Activated naive CD4-positive, alpha-beta T cell treated with Interleukin-2 at 50 U/mL for 16 hours (primary cell): ENCODE measurements at regions not wholly inside any gene's neighbourhood (a gene's known extent, or its start where the extent isn't known, plus 50 kb on each side); places are given as distances from the start of the nearest gene placed in this dataset.
"Not testable (repeated sequence)": the region's sequence is repeated elsewhere in the genome, so short reads cannot be mapped to it uniquely, and the experiment has no call there.

Experiments used
- DNase-seq: peaks from one replicate; pipeline ENCODE4 v3.0.0-alpha.2; 2020

- DNase-seq, result no peak
Observed at GRCh38 chr21:29396951-29397455, 98.3 kb downstream of the BACH1 start.

- DNase-seq, result no peak
Observed at GRCh38 chr21:29403301-29403700, 104.6 kb downstream of the BACH1 start.

GRCh38 chr21:29403922-29404538, 105.3 kb downstream of the BACH1 start:
- DNase-seq, result no peak

- DNase-seq, result no peak
Observed at GRCh38 chr21:29405503-29406122, 106.9 kb downstream of the BACH1 start.

GRCh38 chr21:29406385-29406784, 107.7 kb downstream of the BACH1 start:
- no peak for DNase-seq

GRCh38 chr21:29407571-29407970, 108.8 kb downstream of the BACH1 start:
- DNase-seq, result no peak

- no peak for DNase-seq
Observed at GRCh38 chr21:29413683-29414082, 115.0 kb downstream of the BACH1 start.

- no peak for DNase-seq
Observed at GRCh38 chr21:29416268-29416667, 117.5 kb downstream of the BACH1 start.

- no peak for DNase-seq
Observed at GRCh38 chr21:29418813-29419212, 120.1 kb downstream of the BACH1 start.

GRCh38 chr21:29419422-29419821, 120.7 kb downstream of the BACH1 start:
- DNase-seq, result no peak

- no peak for DNase-seq
Observed at GRCh38 chr21:29423099-29423870, 124.6 kb downstream of the BACH1 start.

GRCh38 chr21:29424728-29425127, 126.0 kb downstream of the BACH1 start:
- no peak for DNase-seq

GRCh38 chr21:29429218-29429617, 130.5 kb downstream of the BACH1 start:
- no peak for DNase-seq

GRCh38 chr21:29430030-29430429, 131.3 kb downstream of the BACH1 start:
- DNase-seq, result no peak

GRCh38 chr21:29430576-29430975, 131.9 kb downstream of the BACH1 start:
- no peak for DNase-seq

- DNase-seq, result no peak
Observed at GRCh38 chr21:29431178-29431577, 132.5 kb downstream of the BACH1 start.

GRCh38 chr21:29431680-29432079, 133.0 kb downstream of the BACH1 start:
- no peak for DNase-seq

- DNase-seq, result no peak
Observed at GRCh38 chr21:29433366-29434059, 134.8 kb downstream of the BACH1 start.

GRCh38 chr21:29434081-29434480, 135.4 kb downstream of the BACH1 start:
- DNase-seq, result peak; percentile 10

GRCh38 chr21:29434982-29435381, 136.3 kb downstream of the BACH1 start:
- DNase-seq, result not testable (repeated sequence)

GRCh38 chr21:29436143-29436542, 137.4 kb downstream of the BACH1 start:
- DNase-seq, result peak; percentile 35

- DNase-seq, result no peak
Observed at GRCh38 chr21:29436650-29437049, 137.9 kb downstream of the BACH1 start.

- DNase-seq, result no peak
Observed at GRCh38 chr21:29441651-29442050, 142.9 kb downstream of the BACH1 start.
